Fibroblast of lung (primary cell): ENCODE measurements at regions not wholly inside any gene's neighbourhood (a gene's known extent, or its start where the extent isn't known, plus 50 kb on each side); places are given as distances from the start of the nearest gene placed in this dataset.

Source experiments
- DNase-seq, 2 donors: peaks; one replicate each; pipeline versions ENCODE4 v3.0.0 to v3.0.0-alpha.2; 2010; ENCODE audit warnings: low read depth in 2 of 2
- H2AFZ ChIP-seq: 2 replicates; pipeline ENCODE4 v1.5.1; 2012; ENCODE audit warnings: low read length, control low read depth, inconsistent platforms
- H3K27ac ChIP-seq: 2 replicates; pipeline ENCODE4 v1.5.1; 2011; ENCODE audit warnings: low read length, control low read depth; ENCODE audit not compliant: insufficient read depth
- H3K27me3 ChIP-seq: 2 replicates; pipeline ENCODE4 v1.5.1; 2011; ENCODE audit warnings: mild to moderate bottlenecking, low read length; ENCODE audit not compliant: control insufficient read depth, insufficient read depth
- H3K36me3 ChIP-seq: 2 replicates; pipeline ENCODE4 v1.5.1; 2011; ENCODE audit warnings: low read length; ENCODE audit not compliant: control insufficient read depth, insufficient read depth
- H3K4me1 ChIP-seq: 2 replicates; pipeline ENCODE4 v1.5.1; 2011; ENCODE audit warnings: low read length; ENCODE audit not compliant: control insufficient read depth, insufficient read depth; ENCODE audit errors: extremely low read depth
- H3K4me2 ChIP-seq: 2 replicates; pipeline ENCODE4 v1.5.1; 2011; ENCODE audit warnings: low read length, control low read depth; ENCODE audit not compliant: insufficient read depth; ENCODE audit errors: extremely low read depth
- H3K4me3 ChIP-seq, 4 experiments: fragments of 200-600 bp in 1 of 4; sonication (generic) in 1 of 4; replicated peaks in 1 of 4; 2 replicates each; pipeline ENCODE4 v1.5.1; 2011 to 2016; ENCODE audit warnings: low read length in 4 of 4, low read depth in 3 of 4, mild to moderate bottlenecking in 3 of 4, control low read depth in 2 of 4, inconsistent platforms in 1 of 4, mixed read lengths in 1 of 4; ENCODE audit not compliant: insufficient read depth in 1 of 4; ENCODE audit errors: control extremely low read depth in 1 of 4
- H3K79me2 ChIP-seq: 2 replicates; pipeline ENCODE4 v1.5.1; 2012; ENCODE audit warnings: mild to moderate bottlenecking, low read length, inconsistent platforms; ENCODE audit not compliant: control insufficient read depth, insufficient read depth
- H3K9ac ChIP-seq: 2 replicates; pipeline ENCODE4 v1.5.1; 2011; ENCODE audit warnings: mild to moderate bottlenecking, low read length, control low read depth; ENCODE audit not compliant: insufficient read depth
- H3K9me3 ChIP-seq: 2 replicates; pipeline ENCODE4 v1.5.1; 2012; ENCODE audit warnings: low read depth, low read length; ENCODE audit not compliant: control insufficient read depth, insufficient read depth
- H4K20me1 ChIP-seq: 2 replicates; pipeline ENCODE4 v1.5.1; 2011; ENCODE audit warnings: low read length; ENCODE audit not compliant: control insufficient read depth, insufficient read depth; ENCODE audit errors: extremely low read depth
- EZH2 ChIP-seq: IDR thresholded peaks from 2 replicates; pipeline ENCODE4 v1.5.1; 2012; ENCODE audit warnings: low read length, control low read depth, mild to moderate bottlenecking; ENCODE audit errors: missing control alignments
- TF ChIP-seq, protein P1 (sequence below), 2 donors: IDR thresholded peaks in 1 of 2; conservative IDR thresholded peaks in 1 of 2; 1 replicate in 1 of 2; 2 replicates in 1 of 2; pipeline ENCODE4 v1.5.1; 2011 to 2012; ENCODE audit warnings: low read length in 2 of 2, control low read depth in 1 of 2, inconsistent platforms in 1 of 2, low read depth in 1 of 2, mild to moderate bottlenecking in 1 of 2

DNA sequence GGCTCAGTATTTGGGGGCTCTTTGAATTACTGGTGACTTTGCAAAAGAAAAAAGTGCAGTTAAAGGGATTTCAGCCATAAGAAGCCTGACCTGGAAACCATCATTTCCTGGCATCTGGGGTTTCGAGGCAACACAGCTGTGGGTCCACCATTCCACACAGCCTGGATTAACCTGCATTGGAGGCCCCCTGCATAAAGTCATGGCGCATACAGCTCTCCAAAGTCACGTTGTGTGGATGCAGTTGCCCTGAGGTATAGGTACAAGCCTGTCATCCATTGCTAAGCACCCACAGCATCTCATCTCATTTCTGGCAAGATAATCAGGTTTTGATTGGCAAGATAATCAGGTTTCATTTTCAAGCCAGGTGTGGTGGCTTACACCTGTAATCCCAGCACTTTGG lies 54.5 kb upstream of the TAGAP start:
- no peaks in the 10 kb centered on the region for H3K36me3 ChIP-seq
- H3K27me3 ChIP-seq = peaks cover 2% of the 10 kb centered on the region
- no peaks in the 10 kb centered on the region for H3K79me2 ChIP-seq
- no peak overlapping the region for H3K4me3 ChIP-seq
- H3K9me3 ChIP-seq = no peaks in the 10 kb centered on the region
- DNase-seq = no peak
- no peak overlapping the region for H3K27ac ChIP-seq
- H4K20me1 ChIP-seq = no peaks in the 10 kb centered on the region
- no peaks in the 10 kb centered on the region for H3K4me1 ChIP-seq
- no peak for TF ChIP-seq EZH2
- TF ChIP-seq, protein P1, sequence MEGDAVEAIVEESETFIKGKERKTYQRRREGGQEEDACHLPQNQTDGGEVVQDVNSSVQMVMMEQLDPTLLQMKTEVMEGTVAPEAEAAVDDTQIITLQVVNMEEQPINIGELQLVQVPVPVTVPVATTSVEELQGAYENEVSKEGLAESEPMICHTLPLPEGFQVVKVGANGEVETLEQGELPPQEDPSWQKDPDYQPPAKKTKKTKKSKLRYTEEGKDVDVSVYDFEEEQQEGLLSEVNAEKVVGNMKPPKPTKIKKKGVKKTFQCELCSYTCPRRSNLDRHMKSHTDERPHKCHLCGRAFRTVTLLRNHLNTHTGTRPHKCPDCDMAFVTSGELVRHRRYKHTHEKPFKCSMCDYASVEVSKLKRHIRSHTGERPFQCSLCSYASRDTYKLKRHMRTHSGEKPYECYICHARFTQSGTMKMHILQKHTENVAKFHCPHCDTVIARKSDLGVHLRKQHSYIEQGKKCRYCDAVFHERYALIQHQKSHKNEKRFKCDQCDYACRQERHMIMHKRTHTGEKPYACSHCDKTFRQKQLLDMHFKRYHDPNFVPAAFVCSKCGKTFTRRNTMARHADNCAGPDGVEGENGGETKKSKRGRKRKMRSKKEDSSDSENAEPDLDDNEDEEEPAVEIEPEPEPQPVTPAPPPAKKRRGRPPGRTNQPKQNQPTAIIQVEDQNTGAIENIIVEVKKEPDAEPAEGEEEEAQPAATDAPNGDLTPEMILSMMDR (conservative IDR thresholded peaks at IDR 0.05 in 1 of 2, IDR thresholded peaks at IDR 0.05 in 1 of 2; ENCODE audit: low read depth in 1 of 2, low read length in 2 of 2) = no peak
- no peak overlapping the region for H3K4me2 ChIP-seq
- H2AFZ ChIP-seq = no peak overlapping the region
- H3K9ac ChIP-seq = no peak overlapping the region

DNA sequence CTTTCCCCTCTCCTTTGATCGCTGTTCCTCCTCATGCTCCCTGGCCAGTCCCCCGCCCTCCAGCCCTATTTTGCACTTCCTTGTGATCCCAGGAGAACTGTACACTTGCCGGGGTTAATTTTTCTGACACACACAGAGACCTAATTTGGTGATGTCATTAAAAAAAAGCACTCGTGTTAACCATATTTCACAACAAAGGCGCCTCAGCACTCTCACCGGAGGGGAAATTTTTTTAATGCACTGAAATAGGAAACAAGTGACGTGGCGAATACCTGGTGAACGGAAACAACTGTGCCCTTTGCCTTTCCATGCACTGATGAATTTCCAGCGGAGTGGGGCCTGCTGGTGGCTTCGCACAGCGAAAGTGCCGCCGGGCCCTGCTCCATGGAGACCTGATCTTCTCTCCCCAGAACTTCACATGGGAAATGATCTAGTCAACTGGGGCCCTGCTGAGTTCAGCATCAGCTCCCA lies 53.9 kb upstream of the TAGAP start:
- no peak overlapping the region for H3K9ac ChIP-seq
- H2AFZ ChIP-seq = no peak overlapping the region
- no peak overlapping the region for H3K27ac ChIP-seq
- peaks cover 2% of the 10 kb centered on the region for H3K27me3 ChIP-seq
- no peaks in the 10 kb centered on the region for H3K9me3 ChIP-seq
- TF ChIP-seq EZH2 = no peak
- TF ChIP-seq, protein P1 (conservative IDR thresholded peaks at IDR 0.05 in 1 of 2, IDR thresholded peaks at IDR 0.05 in 1 of 2; ENCODE audit: low read depth in 1 of 2, low read length in 2 of 2) = no peak
- H3K4me3 ChIP-seq = no peak overlapping the region
- H3K4me2 ChIP-seq = no peak overlapping the region
- H4K20me1 ChIP-seq = no peaks in the 10 kb centered on the region
- DNase-seq = no peak
- H3K36me3 ChIP-seq = no peaks in the 10 kb centered on the region
- H3K4me1 ChIP-seq = no peaks in the 10 kb centered on the region
- no peaks in the 10 kb centered on the region for H3K79me2 ChIP-seq

DNA sequence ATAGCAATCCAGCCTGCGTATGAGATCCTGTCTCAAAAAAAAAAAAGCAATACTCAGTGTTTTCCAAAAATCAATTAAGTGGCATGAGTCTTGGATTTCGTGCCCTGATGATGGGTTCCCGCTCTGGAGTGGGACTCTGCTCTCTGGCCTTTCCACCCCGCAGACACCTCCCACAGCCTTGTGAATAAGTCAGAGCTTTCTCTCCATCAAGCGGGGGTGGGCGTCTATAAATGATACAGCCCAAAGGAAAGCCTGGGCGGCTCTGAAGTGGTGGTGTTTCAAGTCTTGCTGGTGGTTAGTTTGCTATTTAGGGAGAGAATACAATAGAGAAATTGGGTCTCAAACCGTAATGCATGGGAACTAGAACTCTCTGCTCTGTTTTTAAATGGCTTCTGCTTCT lies 52.5 kb upstream of the TAGAP start:
- Histone ChIP-seq H3K36me3 (no peaks in the 10 kb centered on the region), H3K27me3 (no peaks in the 10 kb centered on the region), H2AFZ (no peak overlapping the region), H3K9me3 (no peaks in the 10 kb centered on the region), H3K79me2 (no peaks in the 10 kb centered on the region), H3K4me1 (no peaks in the 10 kb centered on the region), H3K9ac (no peak overlapping the region), H4K20me1 (no peaks in the 10 kb centered on the region), H3K4me3 (no peak overlapping the region), H3K27ac (no peak overlapping the region), H3K4me2 (no peak overlapping the region)
- TF ChIP-seq, protein P1 (conservative IDR thresholded peaks at IDR 0.05 in 1 of 2, IDR thresholded peaks at IDR 0.05 in 1 of 2; ENCODE audit: low read depth in 1 of 2, low read length in 2 of 2) = no peak
- TF ChIP-seq EZH2 = no peak
- no peak for DNase-seq
